ENCODE measurements at regions not wholly inside any gene's neighbourhood (a gene's known extent, or its start where the extent isn't known, plus 50 kb on each side); places are given as distances from the start of the nearest gene placed in this dataset.

DNA sequence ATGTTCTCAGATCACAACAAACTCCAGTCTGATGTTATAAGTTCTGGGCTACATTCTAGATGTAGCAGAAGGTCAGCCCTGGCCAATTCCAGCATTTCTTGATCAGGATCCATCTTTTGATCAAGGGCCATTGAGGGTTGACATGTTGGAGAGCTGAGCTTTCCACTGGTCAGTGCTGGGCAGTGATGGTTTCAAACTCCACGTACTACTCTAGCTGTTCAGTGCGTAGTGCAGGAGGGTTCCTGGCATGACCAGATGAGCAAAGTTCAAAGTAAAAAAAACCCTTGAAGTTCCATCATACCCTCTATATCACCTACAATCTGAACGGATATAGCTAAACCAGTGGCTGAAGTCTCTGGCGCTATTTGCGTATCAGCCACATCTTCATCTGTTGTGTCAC is 210.4 kb upstream of the OSR1 start:
- intact Hi-C loops (cut with DNase I; ENCODE audit: low total_unique reads), result no loop called here
- Histone ChIP-seq H3K36me3 (no peaks in the 10 kb centered on the region), H3K9me3 (no peaks in the 10 kb centered on the region), H3K4me1 (no peaks in the 10 kb centered on the region), H3K27ac (no peak overlapping the region), H3K4me3 (no peak overlapping the region), H3K27me3 (replicated peaks in 1 of 7) (peaks cover 0 to 2% (median 0%) of the 10 kb centered on the region in 7 donors)
- 93 to 95% (median 94%) methylated on average over 5 of the region's 5 CpGs for WGBS, 5 donors
- DNase-seq, result no peak
- TF ChIP-seq POLR2A (IDR thresholded peaks at IDR 0.05) (no peak), POLR2AphosphoS5 (IDR thresholded peaks at IDR 0.05) (no peak)
- TF ChIP-seq, protein P1, sequence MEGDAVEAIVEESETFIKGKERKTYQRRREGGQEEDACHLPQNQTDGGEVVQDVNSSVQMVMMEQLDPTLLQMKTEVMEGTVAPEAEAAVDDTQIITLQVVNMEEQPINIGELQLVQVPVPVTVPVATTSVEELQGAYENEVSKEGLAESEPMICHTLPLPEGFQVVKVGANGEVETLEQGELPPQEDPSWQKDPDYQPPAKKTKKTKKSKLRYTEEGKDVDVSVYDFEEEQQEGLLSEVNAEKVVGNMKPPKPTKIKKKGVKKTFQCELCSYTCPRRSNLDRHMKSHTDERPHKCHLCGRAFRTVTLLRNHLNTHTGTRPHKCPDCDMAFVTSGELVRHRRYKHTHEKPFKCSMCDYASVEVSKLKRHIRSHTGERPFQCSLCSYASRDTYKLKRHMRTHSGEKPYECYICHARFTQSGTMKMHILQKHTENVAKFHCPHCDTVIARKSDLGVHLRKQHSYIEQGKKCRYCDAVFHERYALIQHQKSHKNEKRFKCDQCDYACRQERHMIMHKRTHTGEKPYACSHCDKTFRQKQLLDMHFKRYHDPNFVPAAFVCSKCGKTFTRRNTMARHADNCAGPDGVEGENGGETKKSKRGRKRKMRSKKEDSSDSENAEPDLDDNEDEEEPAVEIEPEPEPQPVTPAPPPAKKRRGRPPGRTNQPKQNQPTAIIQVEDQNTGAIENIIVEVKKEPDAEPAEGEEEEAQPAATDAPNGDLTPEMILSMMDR (IDR thresholded peaks at IDR 0.05 in 8 of 11, conservative IDR thresholded peaks at IDR 0.05 in 3 of 11), result no peak

DNA sequence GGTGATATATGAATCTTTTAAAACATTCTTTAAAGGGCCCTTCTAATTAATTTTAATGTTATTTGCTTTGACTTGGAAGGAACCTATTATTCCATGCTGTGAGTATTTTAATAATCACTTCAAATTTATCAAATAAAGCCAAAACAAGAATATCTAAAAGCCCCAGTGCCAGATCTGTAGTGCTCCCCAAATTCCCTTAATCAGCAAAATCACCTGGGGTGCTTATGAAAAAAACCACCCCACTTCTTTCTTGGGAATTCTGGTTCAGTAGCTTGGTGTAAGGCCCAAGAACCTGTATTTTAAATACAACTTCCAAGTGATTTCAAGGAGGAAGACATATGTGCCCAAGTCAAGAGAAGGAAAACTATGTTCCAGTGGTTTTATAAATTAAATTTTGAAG is 202.4 kb upstream of the OSR1 start:
- no peaks in the 10 kb centered on the region for H3K9me3 ChIP-seq
- H3K27ac ChIP-seq, result no peak overlapping the region
- no peaks in the 10 kb centered on the region for H3K4me1 ChIP-seq
- DNase-seq, result no peak
- H3K27me3 ChIP-seq (replicated peaks in 1 of 7), result no peaks in the 10 kb centered on the region
- no peaks in the 10 kb centered on the region for H3K36me3 ChIP-seq
- intact Hi-C loops (cut with DNase I; ENCODE audit: low total_unique reads), result no loop called here
- TF ChIP-seq, protein P1 (IDR thresholded peaks at IDR 0.05 in 8 of 11, conservative IDR thresholded peaks at IDR 0.05 in 3 of 11), result no peak
- TF ChIP-seq POLR2AphosphoS5 (IDR thresholded peaks at IDR 0.05) (no peak), POLR2A (IDR thresholded peaks at IDR 0.05) (no peak)
- no peak overlapping the region for H3K4me3 ChIP-seq

- 47 to 57% (median 51%) methylated on average over 9 of the region's 9 CpGs for WGBS, 5 donors
- intact Hi-C loops (cut with DNase I; ENCODE audit: low total_unique reads), result no loop called here
Measured at GRCh38 chr2:19559596-19560240, 201.3 kb upstream of the OSR1 start.

DNA sequence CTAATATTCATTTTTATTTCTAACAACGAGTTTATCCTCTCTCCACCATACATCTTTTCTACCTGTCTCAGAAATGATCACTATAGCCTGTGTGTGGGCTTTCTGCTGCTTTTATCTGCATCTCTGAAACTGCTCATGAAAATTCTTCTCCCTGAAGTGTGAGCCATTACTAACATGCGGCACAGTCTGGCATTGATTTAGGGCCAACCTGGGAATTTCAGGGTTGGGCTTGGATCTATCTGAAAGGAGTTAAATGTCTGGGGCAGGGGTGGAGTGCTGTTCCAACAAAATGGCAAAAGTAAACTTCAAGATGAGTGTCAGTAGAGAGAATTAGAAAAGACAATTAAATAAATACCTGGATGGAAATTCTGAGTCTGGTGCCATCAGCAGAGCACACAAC is 198.2 kb upstream of the OSR1 start:
- no peak for TF ChIP-seq POLR2AphosphoS5 (IDR thresholded peaks at IDR 0.05)
- TF ChIP-seq, protein P1 (IDR thresholded peaks at IDR 0.05 in 8 of 11, conservative IDR thresholded peaks at IDR 0.05 in 3 of 11), result no peak
- H3K9me3 ChIP-seq, result no peaks in the 10 kb centered on the region
- no peak for DNase-seq
- 78 to 90% (median 80%) methylated on average over 2 of the region's 2 CpGs for WGBS, 5 donors
- peaks cover 0 to 7% (median 0%) of the 10 kb centered on the region in 7 donors for H3K27me3 ChIP-seq (replicated peaks in 1 of 7)
- no peaks in the 10 kb centered on the region for H3K36me3 ChIP-seq
- H3K27ac ChIP-seq, result no peak overlapping the region
- no peaks in the 10 kb centered on the region for H3K4me1 ChIP-seq
- intact Hi-C loops (cut with DNase I; ENCODE audit: low total_unique reads), result no loop called here
- no peak overlapping the region for H3K4me3 ChIP-seq

More at GRCh38 chr2:19559596-19560240, 201.3 kb upstream of the OSR1 start:
- H3K4me1 ChIP-seq, result no peaks in the 10 kb centered on the region
- TF ChIP-seq, protein P1 (IDR thresholded peaks at IDR 0.05 in 8 of 11, conservative IDR thresholded peaks at IDR 0.05 in 3 of 11), result no peak
- TF ChIP-seq POLR2A (IDR thresholded peaks at IDR 0.05) (no peak), POLR2AphosphoS5 (IDR thresholded peaks at IDR 0.05) (no peak)
- no peak overlapping the region for H3K27ac ChIP-seq
- no peaks in the 10 kb centered on the region for H3K36me3 ChIP-seq
- no peak for DNase-seq
- no peaks in the 10 kb centered on the region for H3K27me3 ChIP-seq (replicated peaks in 1 of 7)
- no peaks in the 10 kb centered on the region for H3K9me3 ChIP-seq
- H3K4me3 ChIP-seq, result no peak overlapping the region
